Fibroblast of skin of left quadriceps (primary cell): ENCODE measurements at regions not wholly inside any gene's neighbourhood (a gene's known extent, or its start where the extent isn't known, plus 50 kb on each side); places are given as distances from the start of the nearest gene placed in this dataset.

Experiments
- DNase-seq, 2 experiments: peaks; one replicate each; pipeline ENCODE4 v3.0.0-alpha.2; 2013; ENCODE audit warnings: low read depth in 2 of 2

GRCh38 chr18:25446972-25447371 is 95.0 kb upstream of the ZNF521 start:
- DNase-seq, result no peak

- DNase-seq, result no peak
Measured at GRCh38 chr18:25445430-25445829, 93.5 kb upstream of the ZNF521 start.

GRCh38 chr18:25443776-25444175 is 91.8 kb upstream of the ZNF521 start:
- peak; percentile 40 to 49 for DNase-seq

GRCh38 chr18:25435149-25435782 is 83.3 kb upstream of the ZNF521 start:
- no peak for DNase-seq

GRCh38 chr18:25434745-25435144 is 82.8 kb upstream of the ZNF521 start:
- no peak for DNase-seq

- no peak for DNase-seq
Measured at GRCh38 chr18:25433590-25433989, 81.6 kb upstream of the ZNF521 start.

- no peak for DNase-seq
Measured at GRCh38 chr18:25425024-25425423, 73.1 kb upstream of the ZNF521 start.

- DNase-seq, result no peak
Measured at GRCh38 chr18:25423760-25424159, 71.8 kb upstream of the ZNF521 start.

GRCh38 chr18:25423267-25423666 is 71.3 kb upstream of the ZNF521 start:
- DNase-seq, result no peak

GRCh38 chr18:25422230-25422629 is 70.3 kb upstream of the ZNF521 start:
- DNase-seq, result no peak

- DNase-seq, result peak; percentile 10 to 28
Measured at GRCh38 chr18:25420077-25420825, 68.3 kb upstream of the ZNF521 start.

GRCh38 chr18:25416374-25416773 is 64.4 kb upstream of the ZNF521 start:
- DNase-seq, result no peak

GRCh38 chr18:25409971-25410370 is 58.0 kb upstream of the ZNF521 start:
- DNase-seq, result no peak

- DNase-seq, result no peak
Measured at GRCh38 chr18:25408293-25408692, 56.3 kb upstream of the ZNF521 start.
